Hematopoietic multipotent progenitor cell treated with erythropoietin and hydrocortisone succinate and interleukin-3 and kit ligand, for 4 days (in vitro differentiated cells): ENCODE measurements at regions not wholly inside any gene's neighbourhood (a gene's known extent, or its start where the extent isn't known, plus 50 kb on each side); places are given as distances from the start of the nearest gene placed in this dataset.

Experiments
- DNase-seq: peaks from one replicate; pipeline ENCODE4 v3.0.0-alpha.2; 2015

GRCh38 chr2:106041150-106041549 is 153.0 kb downstream of the UXS1 start:
- DNase-seq, result no peak

- DNase-seq, result no peak
Measured at GRCh38 chr2:106039634-106040315, 154.3 kb downstream of the UXS1 start.

GRCh38 chr2:106038601-106039375 is 155.3 kb downstream of the UXS1 start:
- DNase-seq, result no peak

GRCh38 chr2:106037932-106038331 is 156.2 kb downstream of the UXS1 start:
- no peak for DNase-seq

- no peak for DNase-seq
Measured at GRCh38 chr2:106037262-106037661, 156.8 kb downstream of the UXS1 start.

GRCh38 chr2:106034325-106034724 is 159.8 kb downstream of the UXS1 start:
- DNase-seq, result no peak

- no peak for DNase-seq
Measured at GRCh38 chr2:106032676-106033075, 161.4 kb downstream of the UXS1 start.

GRCh38 chr2:106030287-106031268 is 163.5 kb downstream of the UXS1 start:
- peak; percentile 7 for DNase-seq

GRCh38 chr2:106028192-106028591 is 165.9 kb downstream of the UXS1 start:
- DNase-seq, result no peak

- DNase-seq, result no peak
Measured at GRCh38 chr2:106026271-106027190, 167.6 kb downstream of the UXS1 start.

- no peak for DNase-seq
Measured at GRCh38 chr2:106025796-106026195, 168.3 kb downstream of the UXS1 start.

- DNase-seq, result no peak
Measured at GRCh38 chr2:106021662-106022028, 172.5 kb downstream of the UXS1 start.

- no peak for DNase-seq
Measured at GRCh38 chr2:106020821-106021661, 173.1 kb downstream of the UXS1 start.

GRCh38 chr2:106020032-106020431 is 174.1 kb downstream of the UXS1 start:
- no peak for DNase-seq

- no peak for DNase-seq
Measured at GRCh38 chr2:106018141-106018540, 176.0 kb downstream of the UXS1 start.

- no peak for DNase-seq
Measured at GRCh38 chr2:106012591-106013347, 181.3 kb downstream of the UXS1 start.

GRCh38 chr2:106012001-106012590 is 182.0 kb downstream of the UXS1 start:
- DNase-seq, result no peak

GRCh38 chr2:106011380-106011779 is 182.7 kb downstream of the UXS1 start:
- DNase-seq, result no peak

- no peak for DNase-seq
Measured at GRCh38 chr2:106010818-106011355, 183.2 kb downstream of the UXS1 start.

- DNase-seq, result no peak
Measured at GRCh38 chr2:106009096-106009495, 185.0 kb downstream of the UXS1 start.
